ENCODE measurements at regions not wholly inside any gene's neighbourhood (a gene's known extent, or its start where the extent isn't known, plus 50 kb on each side); places are given as distances from the start of the nearest gene placed in this dataset.

- ChIA-PET CTCF (no interaction called here), POLR2A (no interaction called here)
- no peak overlapping the region for H3K4me3 Mint-ChIP-seq
- no peak for ATAC-seq (ENCODE audit: low read depth)
- H3K4me1 Mint-ChIP-seq: no peaks in the 10 kb centered on the region
- intact Hi-C loops (cut with micrococcal nuclease): no loop called here
- no peak overlapping the region for H3K27ac Mint-ChIP-seq
- TF ChIP-seq, protein P1, sequence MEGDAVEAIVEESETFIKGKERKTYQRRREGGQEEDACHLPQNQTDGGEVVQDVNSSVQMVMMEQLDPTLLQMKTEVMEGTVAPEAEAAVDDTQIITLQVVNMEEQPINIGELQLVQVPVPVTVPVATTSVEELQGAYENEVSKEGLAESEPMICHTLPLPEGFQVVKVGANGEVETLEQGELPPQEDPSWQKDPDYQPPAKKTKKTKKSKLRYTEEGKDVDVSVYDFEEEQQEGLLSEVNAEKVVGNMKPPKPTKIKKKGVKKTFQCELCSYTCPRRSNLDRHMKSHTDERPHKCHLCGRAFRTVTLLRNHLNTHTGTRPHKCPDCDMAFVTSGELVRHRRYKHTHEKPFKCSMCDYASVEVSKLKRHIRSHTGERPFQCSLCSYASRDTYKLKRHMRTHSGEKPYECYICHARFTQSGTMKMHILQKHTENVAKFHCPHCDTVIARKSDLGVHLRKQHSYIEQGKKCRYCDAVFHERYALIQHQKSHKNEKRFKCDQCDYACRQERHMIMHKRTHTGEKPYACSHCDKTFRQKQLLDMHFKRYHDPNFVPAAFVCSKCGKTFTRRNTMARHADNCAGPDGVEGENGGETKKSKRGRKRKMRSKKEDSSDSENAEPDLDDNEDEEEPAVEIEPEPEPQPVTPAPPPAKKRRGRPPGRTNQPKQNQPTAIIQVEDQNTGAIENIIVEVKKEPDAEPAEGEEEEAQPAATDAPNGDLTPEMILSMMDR (IDR thresholded peaks at IDR 0.05): no peak
- H3K27me3 Mint-ChIP-seq: no peaks in the 10 kb centered on the region
- no peak for DNase-seq
- H3K9me3 Mint-ChIP-seq: peaks cover 3% of the 10 kb centered on the region
- H3K36me3 Mint-ChIP-seq (ENCODE audit: low read depth): no peaks in the 10 kb centered on the region
Observed at GRCh38 chr1:189682591-189682990, 795.1 kb downstream of the BRINP3 start.

DNA sequence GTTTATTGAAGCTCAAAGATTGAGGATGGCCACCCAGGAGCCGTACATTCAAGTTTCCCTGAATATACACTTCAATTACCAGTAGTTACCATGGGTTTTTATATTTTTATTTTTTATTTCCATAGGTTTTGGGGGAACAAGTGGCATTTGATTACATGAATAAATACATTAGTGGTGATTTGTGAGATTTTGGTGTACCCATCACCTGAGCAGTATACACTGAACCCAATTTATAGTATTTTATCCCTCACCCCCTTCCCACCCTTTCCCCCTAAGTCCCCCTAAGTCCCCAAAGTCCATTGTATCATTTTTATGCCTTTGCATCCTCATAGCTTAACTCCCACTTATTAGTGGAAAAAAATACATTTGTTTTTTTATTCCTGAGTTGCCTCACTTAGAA lies 791.4 kb downstream of the BRINP3 start:
- POLR2A ChIA-PET: no interaction called here
- H3K27ac Mint-ChIP-seq: no peak overlapping the region
- no peaks in the 10 kb centered on the region for H3K36me3 Mint-ChIP-seq (ENCODE audit: low read depth)
- intact Hi-C loops (cut with micrococcal nuclease): no loop called here
- peaks cover 5% of the 10 kb centered on the region for H3K9me3 Mint-ChIP-seq
- no peaks in the 10 kb centered on the region for H3K27me3 Mint-ChIP-seq
- CTCF ChIA-PET: no interaction called here
- no peak overlapping the region for H3K4me3 Mint-ChIP-seq
- TF ChIP-seq, protein P1 (IDR thresholded peaks at IDR 0.05): no peak
- ATAC-seq (ENCODE audit: low read depth): no peak
- no peaks in the 10 kb centered on the region for H3K4me1 Mint-ChIP-seq
- no peak for DNase-seq

DNA sequence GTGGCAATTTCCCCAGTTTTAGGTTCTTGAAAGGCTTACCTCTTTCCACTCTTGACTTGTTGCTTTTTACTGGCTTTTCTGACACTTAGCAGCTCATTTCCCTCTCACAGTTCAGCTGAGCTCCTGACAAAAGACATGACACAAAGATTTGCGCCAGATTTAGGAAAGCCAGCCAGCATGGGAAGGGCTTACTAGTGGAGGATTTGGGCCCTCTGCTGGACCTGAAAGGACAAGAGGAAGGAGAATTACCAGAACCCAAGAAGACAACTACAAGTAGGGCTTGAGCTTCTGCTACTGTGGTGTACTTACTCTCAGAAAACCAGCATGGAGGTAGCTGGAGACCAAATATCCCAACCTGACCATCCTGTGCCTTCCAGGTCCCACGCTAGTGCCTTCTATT lies 784.5 kb downstream of the BRINP3 start:
- intact Hi-C loops (cut with micrococcal nuclease): no loop called here
- ChIA-PET POLR2A (no interaction called here), CTCF (no interaction called here)
- no peak for ATAC-seq (ENCODE audit: low read depth)
- no peak for DNase-seq
- TF ChIP-seq, protein P1 (IDR thresholded peaks at IDR 0.05): no peak
- H3K9me3 Mint-ChIP-seq: peaks cover 4% of the 10 kb centered on the region
- no peaks in the 10 kb centered on the region for H3K36me3 Mint-ChIP-seq (ENCODE audit: low read depth)
- no peak overlapping the region for H3K27ac Mint-ChIP-seq
- no peaks in the 10 kb centered on the region for H3K27me3 Mint-ChIP-seq
- no peak overlapping the region for H3K4me3 Mint-ChIP-seq
- H3K4me1 Mint-ChIP-seq: no peaks in the 10 kb centered on the region

- Mint-ChIP-seq H3K4me3 (no peak overlapping the region), H3K27me3 (no peaks in the 10 kb centered on the region), H3K4me1 (no peaks in the 10 kb centered on the region), H3K36me3 (ENCODE audit: low read depth) (no peaks in the 10 kb centered on the region), H3K27ac (no peak overlapping the region), H3K9me3 (peaks cover 7% of the 10 kb centered on the region)
- CTCF ChIA-PET: no interaction called here
- POLR2A ChIA-PET: no interaction called here
- DNase-seq (no peak), ATAC-seq (ENCODE audit: low read depth) (no peak)
- intact Hi-C loops (cut with micrococcal nuclease): no loop called here
- TF ChIP-seq, protein P1 (IDR thresholded peaks at IDR 0.05): no peak
Observed at GRCh38 chr1:189696297-189696696, 781.4 kb downstream of the BRINP3 start.

- TF ChIP-seq, protein P1 (IDR thresholded peaks at IDR 0.05): no peak
- Mint-ChIP-seq H3K36me3 (ENCODE audit: low read depth) (no peaks in the 10 kb centered on the region), H3K27ac (no peak overlapping the region), H3K4me1 (no peaks in the 10 kb centered on the region), H3K9me3 (peaks cover 7% of the 10 kb centered on the region), H3K27me3 (no peaks in the 10 kb centered on the region), H3K4me3 (no peak overlapping the region)
- ATAC-seq (ENCODE audit: low read depth): no peak
- ChIA-PET POLR2A (no interaction called here), CTCF (no interaction called here)
- intact Hi-C loops (cut with micrococcal nuclease): no loop called here
- no peak for DNase-seq
Observed at GRCh38 chr1:189697113-189697512, 780.6 kb downstream of the BRINP3 start.

Measured in activated B cell treated with CpG ODN at 0.5 μM for 24 hours (primary cell).